WTC11 (cell line): ENCODE measurements at regions not wholly inside any gene's neighbourhood (a gene's known extent, or its start where the extent isn't known, plus 50 kb on each side); places are given as distances from the start of the nearest gene placed in this dataset.

Source experiments
- CREB1 ChIP-seq: sonication (generic); formaldehyde crosslinking; IDR thresholded peaks from 2 replicates; pipeline ENCODE4 v1.8.0; 2023; ENCODE audit warnings: mild to moderate bottlenecking, missing genetic modification reagents
- ETV6 ChIP-seq: sonication (generic); formaldehyde crosslinking; IDR thresholded peaks from 2 replicates; pipeline ENCODE4 v1.8.1; 2022; ENCODE audit warnings: mild to moderate bottlenecking, missing genetic modification reagents
- NFE2L1 ChIP-seq: sonication (generic); formaldehyde crosslinking; IDR thresholded peaks from 2 replicates; pipeline ENCODE4 v1.8.1; 2023; ENCODE audit warnings: missing genetic modification reagents
- NFYB ChIP-seq: sonication (generic); formaldehyde crosslinking; conservative IDR thresholded peaks from 2 replicates; pipeline ENCODE4 v1.8.0; 2022; ENCODE audit warnings: low read depth, missing genetic modification reagents
- TF ChIP-seq, protein P1 (sequence below): sonication (generic); formaldehyde crosslinking; IDR thresholded peaks from 2 replicates; pipeline ENCODE4 v1.8.0; 2022; ENCODE audit warnings: mild to moderate bottlenecking, missing genetic modification reagents
- TF ChIP-seq, protein P2 (sequence below): sonication (generic); formaldehyde crosslinking; IDR thresholded peaks from 2 replicates; pipeline ENCODE4 v1.8.0; 2022; ENCODE audit warnings: mild to moderate bottlenecking, missing genetic modification reagents

DNA sequence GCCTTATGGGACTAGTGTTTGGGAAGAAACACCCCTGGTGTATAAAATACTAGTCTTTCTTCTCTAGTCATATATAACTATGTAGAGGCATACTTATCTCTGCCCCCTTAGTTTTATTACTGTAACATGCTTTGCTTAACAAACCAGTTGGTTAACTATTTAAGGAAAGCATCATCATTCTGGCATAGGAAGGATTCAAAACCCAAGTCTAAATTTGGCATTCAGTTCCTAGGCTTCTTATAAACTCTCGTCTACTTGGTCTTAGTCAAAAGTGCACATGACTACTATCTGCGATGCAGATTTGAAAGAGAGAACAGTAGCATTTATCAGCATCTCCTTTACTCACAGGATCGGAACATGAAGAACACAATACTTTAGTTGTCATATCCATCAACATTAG is 111.3 kb downstream of the MFAP3L start:
- TF ChIP-seq ETV6 (CRISPR knock-in tag), result no peak
- TF ChIP-seq, protein P1, sequence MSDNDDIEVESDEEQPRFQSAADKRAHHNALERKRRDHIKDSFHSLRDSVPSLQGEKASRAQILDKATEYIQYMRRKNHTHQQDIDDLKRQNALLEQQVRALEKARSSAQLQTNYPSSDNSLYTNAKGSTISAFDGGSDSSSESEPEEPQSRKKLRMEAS (CRISPR knock-in tag), result no peak
- TF ChIP-seq NFYB (CRISPR knock-in tag), result no peak
- no peak for TF ChIP-seq NFE2L1 (CRISPR knock-in tag)
- TF ChIP-seq, protein P2, sequence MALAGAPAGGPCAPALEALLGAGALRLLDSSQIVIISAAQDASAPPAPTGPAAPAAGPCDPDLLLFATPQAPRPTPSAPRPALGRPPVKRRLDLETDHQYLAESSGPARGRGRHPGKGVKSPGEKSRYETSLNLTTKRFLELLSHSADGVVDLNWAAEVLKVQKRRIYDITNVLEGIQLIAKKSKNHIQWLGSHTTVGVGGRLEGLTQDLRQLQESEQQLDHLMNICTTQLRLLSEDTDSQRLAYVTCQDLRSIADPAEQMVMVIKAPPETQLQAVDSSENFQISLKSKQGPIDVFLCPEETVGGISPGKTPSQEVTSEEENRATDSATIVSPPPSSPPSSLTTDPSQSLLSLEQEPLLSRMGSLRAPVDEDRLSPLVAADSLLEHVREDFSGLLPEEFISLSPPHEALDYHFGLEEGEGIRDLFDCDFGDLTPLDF, result no peak
- no peak for TF ChIP-seq CREB1 (CRISPR knock-in tag)
